Osteoblast (primary cell): ENCODE measurements at regions not wholly inside any gene's neighbourhood (a gene's known extent, or its start where the extent isn't known, plus 50 kb on each side); places are given as distances from the start of the nearest gene placed in this dataset.

Experiments used
- DNase-seq: peaks from one replicate; pipeline ENCODE4 v3.0.0; 2011; ENCODE audit warnings: low spot score, mixed read lengths; ENCODE audit not compliant: insufficient read length; ENCODE audit errors: missing footprints
- H2AFZ ChIP-seq: 2 replicates; pipeline ENCODE4 v1.6.0; 2011; ENCODE audit warnings: mild to moderate bottlenecking, low read length
- H3K27ac ChIP-seq: 2 replicates; pipeline ENCODE4 v1.5.1; 2011; ENCODE audit warnings: mild to moderate bottlenecking, low read depth, low read length, moderate library complexity
- H3K27me3 ChIP-seq: 2 replicates; pipeline ENCODE4 v1.6.0; 2012; ENCODE audit warnings: mild to moderate bottlenecking, control low read depth, inconsistent platforms, low read length, moderate library complexity; ENCODE audit not compliant: insufficient read depth
- H3K36me3 ChIP-seq: 2 replicates; pipeline ENCODE4 v1.5.1; 2011; ENCODE audit warnings: mild to moderate bottlenecking, low read length, control low read depth, moderate library complexity; ENCODE audit not compliant: insufficient read depth
- H3K4me1 ChIP-seq: 2 replicates; pipeline ENCODE4 v1.5.1; 2011; ENCODE audit warnings: mild to moderate bottlenecking, low read length, control low read depth, moderate library complexity; ENCODE audit not compliant: insufficient read depth
- H3K4me2 ChIP-seq: 2 replicates; pipeline ENCODE4 v1.6.0; 2011; ENCODE audit warnings: mild to moderate bottlenecking, low read length; ENCODE audit not compliant: insufficient read depth
- H3K4me3 ChIP-seq: fragments of 200-600 bp; sonication (generic); 3 replicates; pipeline ENCODE4 v1.5.1; 2012; ENCODE audit warnings: mild to moderate bottlenecking, low read length, inconsistent platforms; ENCODE audit not compliant: insufficient read depth
- H3K79me2 ChIP-seq: 2 replicates; pipeline ENCODE4 v1.6.0; 2012; ENCODE audit warnings: mild to moderate bottlenecking, low read length, control low read depth, inconsistent platforms; ENCODE audit not compliant: insufficient read depth
- H3K9me3 ChIP-seq: 2 replicates; pipeline ENCODE4 v1.5.1; 2011; ENCODE audit warnings: low read depth, low read length, control low read depth
- H4K20me1 ChIP-seq: 2 replicates; pipeline ENCODE4 v1.6.0; 2012; ENCODE audit warnings: mild to moderate bottlenecking, low read length, control low read depth; ENCODE audit not compliant: insufficient read depth
- CTCF ChIP-seq: IDR thresholded peaks from 2 replicates; pipeline ENCODE4 v1.5.1; 2011; ENCODE audit warnings: mild to moderate bottlenecking, low read depth, low read length, moderate library complexity; ENCODE audit errors: extremely low read depth

- H3K4me3 ChIP-seq = no peak overlapping the region
- H3K27me3 ChIP-seq = no peaks in the 10 kb centered on the region
- no peak for TF ChIP-seq CTCF
Observed at GRCh38 chr12:61348871-61349270, 911.3 kb upstream of the USP15 start.

GRCh38 chr12:61355105-61355504 lies 905.1 kb upstream of the USP15 start:
- Histone ChIP-seq H3K4me2 (no peak overlapping the region), H4K20me1 (no peaks in the 10 kb centered on the region), H2AFZ (no peak overlapping the region), H3K4me1 (no peaks in the 10 kb centered on the region), H3K27ac (no peak overlapping the region), H3K36me3 (no peaks in the 10 kb centered on the region), H3K9me3 (no peaks in the 10 kb centered on the region), H3K79me2 (no peaks in the 10 kb centered on the region), H3K27me3 (no peaks in the 10 kb centered on the region), H3K4me3 (no peak overlapping the region)
- TF ChIP-seq CTCF = no peak
- DNase-seq = no peak

More at GRCh38 chr12:61348871-61349270, 911.3 kb upstream of the USP15 start:
- Histone ChIP-seq H4K20me1 (no peaks in the 10 kb centered on the region), H3K27ac (no peak overlapping the region), H3K4me1 (no peaks in the 10 kb centered on the region), H3K36me3 (no peaks in the 10 kb centered on the region), H3K79me2 (no peaks in the 10 kb centered on the region), H3K9me3 (no peaks in the 10 kb centered on the region), H3K4me2 (no peak overlapping the region), H2AFZ (no peak overlapping the region)
- no peak for DNase-seq

GRCh38 chr12:61356485-61356884 lies 903.7 kb upstream of the USP15 start:
- H3K9me3 ChIP-seq = no peaks in the 10 kb centered on the region
- no peaks in the 10 kb centered on the region for H3K4me1 ChIP-seq
- no peaks in the 10 kb centered on the region for H3K36me3 ChIP-seq
- TF ChIP-seq CTCF = no peak
- no peak overlapping the region for H3K4me2 ChIP-seq
- no peaks in the 10 kb centered on the region for H4K20me1 ChIP-seq
- no peak overlapping the region for H3K27ac ChIP-seq
- no peaks in the 10 kb centered on the region for H3K79me2 ChIP-seq
- no peak overlapping the region for H2AFZ ChIP-seq
- no peak overlapping the region for H3K4me3 ChIP-seq
- DNase-seq = no peak
- H3K27me3 ChIP-seq = no peaks in the 10 kb centered on the region

- Histone ChIP-seq H3K27me3 (no peaks in the 10 kb centered on the region), H3K9me3 (no peaks in the 10 kb centered on the region), H2AFZ (no peak overlapping the region), H3K4me1 (no peaks in the 10 kb centered on the region), H3K36me3 (no peaks in the 10 kb centered on the region), H3K4me2 (no peak overlapping the region), H3K27ac (no peak overlapping the region), H3K4me3 (no peak overlapping the region), H3K79me2 (no peaks in the 10 kb centered on the region), H4K20me1 (no peaks in the 10 kb centered on the region)
- DNase-seq = no peak
- TF ChIP-seq CTCF = no peak
Observed at GRCh38 chr12:61357496-61357895, 902.7 kb upstream of the USP15 start.
